ENCODE measurements at regions not wholly inside any gene's neighbourhood (a gene's known extent, or its start where the extent isn't known, plus 50 kb on each side); places are given as distances from the start of the nearest gene placed in this dataset.
"Not testable (repeated sequence)": the region's sequence is repeated elsewhere in the genome, so short reads cannot be mapped to it uniquely, and the experiment has no call there.

GRCh38 chr17:52986056-52986662, 827.6 kb upstream of the CA10 start:
- H3K4me3 ChIP-seq, result no peak overlapping the region
- no peaks in the 10 kb centered on the region for H3K36me3 ChIP-seq
- peaks cover 0 to 10% (median 0%) of the 10 kb centered on the region in 4 donors for H3K4me1 ChIP-seq
- no peaks in the 10 kb centered on the region for H3K27me3 ChIP-seq
- no peak for TF ChIP-seq POLR2A (IDR thresholded peaks at IDR 0.05)
- TF ChIP-seq CTCF (IDR thresholded peaks at IDR 0.05), result no peak
- TF ChIP-seq EP300 (IDR thresholded peaks at IDR 0.05), result no peak
- H3K27ac ChIP-seq, result no peak overlapping the region
- WGBS, 2 donors, result 38 to 56% methylated on average over 4 of the region's 4 CpGs
- no peaks in the 10 kb centered on the region for H3K9me3 ChIP-seq
- DNase-seq (ENCODE audit: low spot score in 2 of 2), result no peak

GRCh38 chr17:52982331-52982730, 823.8 kb upstream of the CA10 start:
- Histone ChIP-seq H3K4me1 (peaks cover 0 to 10% (median 0%) of the 10 kb centered on the region in 4 donors), H3K27ac (no peak overlapping the region), H3K27me3 (no peaks in the 10 kb centered on the region), H3K9me3 (no peaks in the 10 kb centered on the region), H3K4me3 (no peak overlapping the region), H3K36me3 (no peaks in the 10 kb centered on the region)
- 92 to 98% methylated on average over 1 of the region's 1 CpG for WGBS, 2 donors
- DNase-seq (ENCODE audit: low spot score in 2 of 2), result no peak
- TF ChIP-seq EP300 (IDR thresholded peaks at IDR 0.05), result no peak
- TF ChIP-seq CTCF (IDR thresholded peaks at IDR 0.05), result no peak
- no peak for TF ChIP-seq POLR2A (IDR thresholded peaks at IDR 0.05)

GRCh38 chr17:52979921-52980320, 821.4 kb upstream of the CA10 start:
- TF ChIP-seq EP300 (IDR thresholded peaks at IDR 0.05) (no peak), POLR2A (IDR thresholded peaks at IDR 0.05) (no peak), CTCF (IDR thresholded peaks at IDR 0.05) (no peak)
- Histone ChIP-seq H3K9me3 (no peaks in the 10 kb centered on the region), H3K4me3 (no peak overlapping the region), H3K27ac (no peak overlapping the region), H3K27me3 (no peaks in the 10 kb centered on the region), H3K36me3 (no peaks in the 10 kb centered on the region), H3K4me1 (peaks cover 0 to under 1% (median 0%) of the 10 kb centered on the region in 4 donors)
- DNase-seq (ENCODE audit: low spot score in 2 of 2), result no peak
- 54 to 58% methylated on average over 1 of the region's 1 CpG for WGBS, 2 donors

- no peaks in the 10 kb centered on the region for H3K4me1 ChIP-seq
- H3K27me3 ChIP-seq, result no peaks in the 10 kb centered on the region
- no peak overlapping the region for H3K4me3 ChIP-seq
- TF ChIP-seq EP300 (IDR thresholded peaks at IDR 0.05) (no peak), CTCF (IDR thresholded peaks at IDR 0.05) (no peak), POLR2A (IDR thresholded peaks at IDR 0.05) (no peak)
- no peaks in the 10 kb centered on the region for H3K36me3 ChIP-seq
- H3K27ac ChIP-seq, result no peak overlapping the region
- WGBS, 2 donors, result 95 to 97% methylated on average over 3 of the region's 3 CpGs
- no peaks in the 10 kb centered on the region for H3K9me3 ChIP-seq
- DNase-seq (ENCODE audit: low spot score in 2 of 2), result no peak
Observed at GRCh38 chr17:52965856-52966255, 807.3 kb upstream of the CA10 start.

GRCh38 chr17:52961751-52962150, 803.2 kb upstream of the CA10 start:
- WGBS, 2 donors, result 79 to 82% methylated on average over 11 of the region's 11 CpGs
- H3K4me3 ChIP-seq; H3K9me3 ChIP-seq; H3K36me3 ChIP-seq; H3K4me1 ChIP-seq; H3K27me3 ChIP-seq; DNase-seq (ENCODE audit: low spot score in 2 of 2); H3K27ac ChIP-seq: not testable (repeated sequence)

GRCh38 chr17:52957411-52957810, 798.9 kb upstream of the CA10 start:
- H3K36me3 ChIP-seq, result no peaks in the 10 kb centered on the region
- H3K9me3 ChIP-seq, result no peaks in the 10 kb centered on the region
- H3K4me3 ChIP-seq, result no peak overlapping the region
- no peaks in the 10 kb centered on the region for H3K4me1 ChIP-seq
- no peak overlapping the region for H3K27ac ChIP-seq
- WGBS, 2 donors, result 87% methylated on average over 5 of the region's 5 CpGs
- no peak for DNase-seq (ENCODE audit: low spot score in 2 of 2)
- H3K27me3 ChIP-seq, result no peaks in the 10 kb centered on the region
- no peak for TF ChIP-seq POLR2A (IDR thresholded peaks at IDR 0.05)
- no peak for TF ChIP-seq CTCF (IDR thresholded peaks at IDR 0.05)
- TF ChIP-seq EP300 (IDR thresholded peaks at IDR 0.05), result no peak

Measured in tibial nerve (tissue), 4 donors.